Activated T-cell treated with anti-CD3 and anti-CD28 coated beads, Interleukin-2, amount 50 U/mL, for 4 hours (primary cell): ENCODE measurements at regions not wholly inside any gene's neighbourhood (a gene's known extent, or its start where the extent isn't known, plus 50 kb on each side); places are given as distances from the start of the nearest gene placed in this dataset.

Experiments
- ATAC-seq, 2 donors: fragments of 200-7000 bp; cut with Tn5 transposase; one replicate each; pipeline ENCODE4 v1.10.0; 2021
- DNase-seq: peaks from one replicate; pipeline ENCODE4 v3.0.0-alpha.2; 2020
- H3K27me3 Mint-ChIP-seq: one replicate; pipeline ENCODE4 v1.8.0; 2021; ENCODE audit warnings: low read depth, mixed read lengths
- H3K36me3 Mint-ChIP-seq: one replicate; pipeline ENCODE4 v1.8.0; 2022; ENCODE audit warnings: mixed read lengths; ENCODE audit not compliant: insufficient read depth
- H3K4me1 Mint-ChIP-seq: one replicate; pipeline ENCODE4 v1.8.0; 2021; ENCODE audit warnings: low read depth, mixed read lengths
- H3K4me3 Mint-ChIP-seq: one replicate; pipeline ENCODE4 v1.8.0; 2021; ENCODE audit warnings: mild to moderate bottlenecking, moderate library complexity, mixed read lengths
- H3K9me3 Mint-ChIP-seq: one replicate; pipeline ENCODE4 v1.8.0; 2021; ENCODE audit warnings: mixed read lengths

- no peak for ATAC-seq
- no peak for DNase-seq
- H3K27me3 Mint-ChIP-seq: no peaks in the 10 kb centered on the region
- H3K4me1 Mint-ChIP-seq: no peaks in the 10 kb centered on the region
- no peak overlapping the region for H3K4me3 Mint-ChIP-seq
- no peaks in the 10 kb centered on the region for H3K36me3 Mint-ChIP-seq
- H3K9me3 Mint-ChIP-seq: peaks cover 4% of the 10 kb centered on the region
Observed at GRCh38 chr4:178387756-178388155, 945.5 kb upstream of the AGA start.

DNA sequence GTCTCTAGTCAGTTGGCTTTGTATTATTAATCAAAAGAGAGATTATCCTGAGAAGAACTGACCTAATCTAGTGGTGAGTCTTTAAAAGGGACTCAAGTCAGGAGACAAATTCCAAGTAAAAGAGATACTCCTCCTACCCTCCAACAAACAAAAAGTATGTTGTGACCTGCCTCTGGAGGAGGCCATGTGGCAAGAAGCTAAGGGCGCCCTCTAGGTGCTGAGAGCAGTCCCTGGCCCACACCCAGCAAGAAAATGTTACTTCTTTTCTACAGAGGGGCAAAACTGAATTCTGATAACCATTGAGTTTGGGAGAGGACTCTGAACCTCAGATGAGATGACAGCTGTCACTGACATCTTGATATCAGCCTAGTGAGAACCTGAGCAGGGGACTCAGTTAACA is 953.6 kb upstream of the AGA start:
- DNase-seq (no peak), ATAC-seq (no peak)
- Mint-ChIP-seq H3K36me3 (no peaks in the 10 kb centered on the region), H3K27me3 (no peaks in the 10 kb centered on the region), H3K9me3 (no peaks in the 10 kb centered on the region), H3K4me1 (no peaks in the 10 kb centered on the region), H3K4me3 (no peak overlapping the region)

GRCh38 chr4:178412455-178412854 is 970.2 kb upstream of the AGA start:
- no peak overlapping the region for H3K4me3 Mint-ChIP-seq
- H3K4me1 Mint-ChIP-seq: no peaks in the 10 kb centered on the region
- H3K27me3 Mint-ChIP-seq: no peaks in the 10 kb centered on the region
- no peak for DNase-seq
- peaks cover under 1% of the 10 kb centered on the region for H3K9me3 Mint-ChIP-seq
- H3K36me3 Mint-ChIP-seq: no peaks in the 10 kb centered on the region
- no peak for ATAC-seq

DNA sequence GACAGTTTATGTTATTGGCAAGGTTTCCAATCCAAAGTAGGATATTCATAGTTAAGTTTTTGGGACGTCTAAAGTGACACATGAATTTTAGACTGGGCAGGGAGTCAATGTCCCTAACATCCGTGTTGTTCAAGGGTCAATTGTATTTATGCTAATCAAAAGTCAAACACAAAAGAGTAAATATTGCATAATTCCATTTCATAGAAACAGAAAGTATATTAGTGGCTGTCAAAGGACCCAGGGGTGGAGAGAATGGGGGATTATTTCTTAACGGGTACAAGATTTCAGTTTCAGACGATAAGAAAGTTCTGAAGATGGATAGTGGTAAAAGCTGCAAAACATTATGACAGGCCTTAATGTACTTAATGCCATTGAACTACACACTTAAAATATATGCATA is 971.8 kb upstream of the AGA start:
- Mint-ChIP-seq H3K36me3 (no peaks in the 10 kb centered on the region), H3K4me3 (no peak overlapping the region), H3K4me1 (no peaks in the 10 kb centered on the region), H3K27me3 (no peaks in the 10 kb centered on the region), H3K9me3 (no peaks in the 10 kb centered on the region)
- ATAC-seq (no peak), DNase-seq (no peak)

- Mint-ChIP-seq H3K4me3 (no peak overlapping the region), H3K27me3 (no peaks in the 10 kb centered on the region), H3K36me3 (no peaks in the 10 kb centered on the region), H3K9me3 (peaks cover 4% of the 10 kb centered on the region), H3K4me1 (no peaks in the 10 kb centered on the region)
- no peak for DNase-seq
- ATAC-seq: no peak
Observed at GRCh38 chr4:178414881-178415446, 972.7 kb upstream of the AGA start.

GRCh38 chr4:178415925-178416324 is 973.7 kb upstream of the AGA start:
- DNase-seq (no peak), ATAC-seq (peak in 1 of 2 donors; percentile 27)
- no peak overlapping the region for H3K4me3 Mint-ChIP-seq
- H3K9me3 Mint-ChIP-seq: peaks cover 4% of the 10 kb centered on the region
- no peaks in the 10 kb centered on the region for H3K36me3 Mint-ChIP-seq
- no peaks in the 10 kb centered on the region for H3K27me3 Mint-ChIP-seq
- no peaks in the 10 kb centered on the region for H3K4me1 Mint-ChIP-seq

GRCh38 chr4:178423366-178423765 is 981.1 kb upstream of the AGA start:
- ATAC-seq (no peak), DNase-seq (no peak)
- no peaks in the 10 kb centered on the region for H3K27me3 Mint-ChIP-seq
- H3K4me1 Mint-ChIP-seq: no peaks in the 10 kb centered on the region
- no peak overlapping the region for H3K4me3 Mint-ChIP-seq
- H3K36me3 Mint-ChIP-seq: no peaks in the 10 kb centered on the region
- peaks cover 4% of the 10 kb centered on the region for H3K9me3 Mint-ChIP-seq

- Mint-ChIP-seq H3K9me3 (no peaks in the 10 kb centered on the region), H3K4me3 (no peak overlapping the region), H3K4me1 (no peaks in the 10 kb centered on the region), H3K27me3 (no peaks in the 10 kb centered on the region), H3K36me3 (no peaks in the 10 kb centered on the region)
- ATAC-seq: no peak
- no peak for DNase-seq
Observed at GRCh38 chr4:178426871-178427270, 984.6 kb upstream of the AGA start.

DNA sequence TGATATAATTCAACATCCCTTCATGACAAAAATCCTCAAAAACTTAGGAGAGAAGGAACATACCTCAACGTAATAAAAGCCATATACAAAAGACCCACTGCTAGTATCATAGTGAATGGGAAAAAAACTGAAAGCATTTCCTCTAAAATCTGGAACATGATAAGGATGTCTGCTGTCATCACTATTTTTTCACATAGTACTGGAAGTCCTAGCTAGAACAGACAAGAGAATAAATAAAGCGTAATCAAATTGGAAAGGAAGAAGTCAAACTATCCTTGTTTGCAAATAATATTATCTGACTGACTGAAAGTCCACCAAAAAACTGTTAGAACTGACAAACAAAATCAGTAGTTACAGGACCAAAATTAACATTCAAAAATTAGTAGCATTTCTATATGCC is 985.4 kb upstream of the AGA start:
- Mint-ChIP-seq H3K36me3 (no peaks in the 10 kb centered on the region), H3K9me3 (no peaks in the 10 kb centered on the region), H3K4me1 (no peaks in the 10 kb centered on the region), H3K27me3 (no peaks in the 10 kb centered on the region), H3K4me3 (no peak overlapping the region)
- DNase-seq: no peak
- no peak for ATAC-seq

- no peaks in the 10 kb centered on the region for H3K36me3 Mint-ChIP-seq
Observed at GRCh38 chr4:178448372-178449035, 1006.3 kb upstream of the AGA start.

DNA sequence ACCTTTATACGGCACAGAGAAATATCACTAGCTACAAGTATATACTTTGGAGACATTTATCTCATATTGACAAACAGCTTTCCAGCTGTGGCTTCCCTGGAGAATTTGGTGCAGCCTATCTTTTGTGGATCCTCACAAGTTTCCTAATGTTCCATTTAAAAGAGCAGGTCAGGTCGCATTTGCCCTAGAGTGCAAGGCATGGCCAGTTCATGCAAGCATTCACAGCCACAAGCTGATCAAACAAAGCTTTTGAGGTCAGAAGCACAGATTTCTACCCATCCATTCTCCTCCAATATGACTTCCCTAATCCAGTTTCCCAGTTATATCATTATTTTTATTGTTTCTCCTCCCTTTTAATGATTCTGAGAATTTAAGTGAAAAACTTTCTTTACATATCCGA is 1008.4 kb upstream of the AGA start:
- Mint-ChIP-seq H3K4me1 (no peaks in the 10 kb centered on the region), H3K4me3 (no peak overlapping the region), H3K27me3 (no peaks in the 10 kb centered on the region), H3K36me3 (no peaks in the 10 kb centered on the region), H3K9me3 (peaks cover 10% of the 10 kb centered on the region)
- no peak for ATAC-seq
- DNase-seq: no peak

More at GRCh38 chr4:178448372-178449035, 1006.3 kb upstream of the AGA start:
- ATAC-seq (no peak), DNase-seq (no peak)
- Mint-ChIP-seq H3K9me3 (peaks cover 13% of the 10 kb centered on the region), H3K4me1 (no peaks in the 10 kb centered on the region), H3K27me3 (no peaks in the 10 kb centered on the region), H3K4me3 (no peak overlapping the region)

- no peak for DNase-seq
- Mint-ChIP-seq H3K4me1 (no peaks in the 10 kb centered on the region), H3K9me3 (peaks cover 10% of the 10 kb centered on the region), H3K4me3 (no peak overlapping the region), H3K36me3 (no peaks in the 10 kb centered on the region), H3K27me3 (no peaks in the 10 kb centered on the region)
- no peak for ATAC-seq
Observed at GRCh38 chr4:178453057-178453456, 1010.8 kb upstream of the AGA start.

GRCh38 chr4:178457286-178457685 is 1015.0 kb upstream of the AGA start:
- ATAC-seq (no peak), DNase-seq (no peak)
- Mint-ChIP-seq H3K9me3 (peaks cover 11% of the 10 kb centered on the region), H3K27me3 (no peaks in the 10 kb centered on the region), H3K4me1 (no peaks in the 10 kb centered on the region), H3K36me3 (no peaks in the 10 kb centered on the region), H3K4me3 (no peak overlapping the region)

- H3K27me3 Mint-ChIP-seq: no peaks in the 10 kb centered on the region
- no peaks in the 10 kb centered on the region for H3K4me1 Mint-ChIP-seq
- DNase-seq (no peak), ATAC-seq (no peak)
- H3K36me3 Mint-ChIP-seq: no peaks in the 10 kb centered on the region
- H3K4me3 Mint-ChIP-seq: no peak overlapping the region
- peaks cover 8% of the 10 kb centered on the region for H3K9me3 Mint-ChIP-seq
Observed at GRCh38 chr4:178462710-178463109, 1020.5 kb upstream of the AGA start.

DNA sequence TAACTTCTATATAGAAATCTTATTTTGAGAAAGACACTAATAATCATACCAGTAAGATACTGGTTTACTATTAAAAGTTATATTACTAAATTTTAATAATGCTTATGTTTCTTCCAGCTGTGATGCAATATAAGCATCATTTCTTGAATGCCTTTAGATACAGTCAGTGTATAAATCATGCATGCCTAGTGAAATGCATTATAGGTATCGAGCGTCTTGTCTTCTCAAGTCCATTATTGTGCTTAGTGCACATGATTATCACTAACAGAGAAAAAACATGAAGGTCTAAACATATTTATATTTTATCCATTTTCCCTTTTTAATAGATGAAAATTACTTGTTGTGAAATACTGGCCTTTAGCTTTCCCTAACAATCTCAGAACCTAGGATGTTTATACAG is 1021.5 kb upstream of the AGA start:
- H3K4me3 Mint-ChIP-seq: no peak overlapping the region

More for the DNA sequence above, 1021.5 kb upstream of the AGA start:
- H3K27me3 Mint-ChIP-seq: no peaks in the 10 kb centered on the region
- DNase-seq (no peak), ATAC-seq (no peak)
- H3K36me3 Mint-ChIP-seq: no peaks in the 10 kb centered on the region
- H3K4me1 Mint-ChIP-seq: no peaks in the 10 kb centered on the region
- H3K9me3 Mint-ChIP-seq: peaks cover 8% of the 10 kb centered on the region
